Fibroblast of skin of left quadriceps (primary cell): ENCODE measurements at regions not wholly inside any gene's neighbourhood (a gene's known extent, or its start where the extent isn't known, plus 50 kb on each side); places are given as distances from the start of the nearest gene placed in this dataset.
A peak's percentile ranks its signal among the peaks of the same experiment; 100 is the strongest.

Source experiments
- DNase-seq, 2 experiments: peaks; one replicate each; pipeline ENCODE4 v3.0.0-alpha.2; 2013; ENCODE audit warnings: low read depth in 2 of 2

DNA sequence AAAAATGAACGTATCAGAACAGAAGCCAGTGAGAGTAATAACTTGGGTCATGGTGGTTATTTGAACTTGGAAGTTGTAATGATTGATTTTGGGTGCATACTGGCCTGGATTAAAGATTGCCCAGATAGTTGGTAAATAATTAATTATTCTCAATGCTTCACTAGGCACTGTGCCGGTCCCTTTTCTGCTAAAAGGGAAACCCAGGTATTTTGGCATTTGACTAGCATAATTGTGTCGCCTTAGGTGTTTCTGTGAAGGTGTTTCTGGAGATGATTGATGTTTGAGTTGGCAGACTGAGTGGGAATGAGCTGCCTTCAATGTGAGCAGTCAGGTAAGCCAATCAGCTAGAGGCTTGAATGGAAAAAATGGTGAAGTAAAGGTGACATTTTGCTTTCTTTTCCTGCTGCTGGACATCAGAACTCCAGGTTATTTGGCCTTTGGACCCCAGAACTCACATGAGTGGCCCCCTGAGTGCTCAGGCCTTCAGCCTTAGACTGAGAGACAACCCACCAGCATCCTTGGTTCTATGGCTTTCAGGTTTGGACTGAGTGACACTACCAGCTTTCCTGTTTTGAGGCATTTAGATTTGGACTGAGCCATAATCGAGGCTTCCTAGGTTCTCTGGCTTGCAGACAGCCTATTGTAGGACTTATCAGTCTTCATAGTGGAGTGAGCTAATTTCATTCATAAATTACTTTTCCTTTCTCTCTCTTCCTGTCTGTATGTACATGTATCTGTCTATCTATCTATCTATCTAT is 120.7 kb upstream of the PAPPA start:
- no peak for DNase-seq

DNA sequence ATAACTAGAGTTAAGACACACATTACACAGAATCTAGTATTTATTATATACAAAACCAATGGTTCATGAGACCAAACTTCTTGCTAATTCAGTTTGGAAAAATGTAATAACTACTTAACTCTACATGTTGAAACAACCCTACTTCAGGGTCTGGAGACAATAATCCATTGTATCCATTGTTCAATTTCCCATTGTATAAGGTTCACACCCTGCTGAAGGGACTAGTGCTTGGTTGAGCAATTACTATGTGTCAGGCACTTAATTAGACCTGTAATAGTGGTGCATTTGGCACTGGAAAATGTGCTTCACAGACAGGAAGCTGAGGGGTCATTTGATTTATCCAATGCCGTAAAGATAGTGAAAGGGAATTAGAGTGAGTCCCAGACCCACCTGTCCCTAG is 114.3 kb upstream of the PAPPA start:
- DNase-seq, result no peak

DNA sequence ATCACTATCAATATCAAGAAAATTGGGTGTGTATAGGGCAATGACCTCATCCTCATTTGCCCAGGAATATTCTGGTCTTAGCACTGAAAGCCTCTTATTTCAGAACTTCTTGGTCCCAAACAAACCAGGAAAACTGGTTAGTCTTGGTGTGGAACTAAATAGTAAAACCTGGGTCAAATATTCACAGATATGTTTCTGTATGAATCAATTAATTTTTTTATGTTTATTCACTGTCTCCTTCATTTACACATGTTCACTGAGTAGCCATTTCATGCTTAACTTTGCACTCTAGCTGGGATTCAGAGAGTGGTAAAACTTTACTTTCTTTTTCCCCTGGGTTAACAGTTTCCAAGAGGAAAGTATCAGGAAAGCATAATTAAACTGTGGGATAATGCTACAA is 113.7 kb upstream of the PAPPA start:
- DNase-seq, result no peak

DNA sequence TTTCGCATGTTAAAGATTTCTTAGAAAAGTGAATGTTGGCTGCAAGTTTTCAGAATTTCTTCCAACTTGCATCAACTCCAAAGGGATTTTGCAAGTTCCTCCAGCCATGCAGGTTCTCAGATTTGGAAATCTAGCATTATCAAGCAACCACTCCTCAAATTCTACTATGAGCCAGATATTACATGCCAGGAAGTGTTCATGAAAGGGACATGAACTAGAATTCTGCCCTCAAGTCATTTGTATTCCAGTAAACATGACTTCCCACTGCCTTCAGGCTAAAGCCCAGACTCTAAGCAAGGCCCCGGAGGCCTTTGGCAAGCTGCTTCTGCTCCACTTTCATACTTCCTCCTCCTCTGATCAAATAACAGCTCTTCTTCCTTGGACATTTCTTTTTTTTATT is 111.3 kb upstream of the PAPPA start:
- no peak for DNase-seq

DNA sequence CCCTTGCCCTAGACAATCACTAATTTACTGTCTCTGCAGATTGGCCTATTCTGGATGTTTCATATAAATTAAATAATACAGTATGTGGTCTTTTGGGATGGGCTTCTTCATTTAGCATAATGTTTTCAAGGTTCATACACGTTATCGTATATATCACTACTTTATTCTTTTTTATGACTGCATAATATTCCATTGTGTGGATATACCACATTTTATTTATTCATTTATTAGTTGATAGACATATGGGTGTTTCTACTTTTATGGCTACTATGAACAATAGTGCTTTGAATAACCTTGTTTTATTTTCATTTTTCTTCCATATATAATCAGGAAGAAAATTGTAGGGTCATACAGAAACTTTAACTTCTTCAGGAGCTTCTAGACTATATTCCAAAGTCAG is 108.5 kb upstream of the PAPPA start:
- no peak for DNase-seq

DNA sequence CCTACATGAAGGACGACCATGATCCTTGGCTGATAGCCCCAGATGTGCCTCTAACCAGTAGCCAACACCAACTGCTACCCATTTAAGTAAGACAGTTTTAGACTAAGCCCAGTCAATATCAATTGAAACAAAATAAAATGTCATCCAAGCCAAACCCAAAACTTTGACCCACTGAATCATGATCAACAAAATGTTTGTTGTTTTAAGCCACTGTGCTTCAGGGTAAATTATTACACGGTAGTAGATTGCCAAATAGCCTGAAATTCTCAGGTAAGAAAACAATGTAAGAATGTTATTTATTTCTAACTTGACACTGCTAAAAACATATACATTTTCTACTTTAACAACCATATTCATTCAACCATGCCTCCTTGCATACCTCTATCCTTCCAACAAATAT is 105.5 kb upstream of the PAPPA start:
- DNase-seq, result no peak

DNA sequence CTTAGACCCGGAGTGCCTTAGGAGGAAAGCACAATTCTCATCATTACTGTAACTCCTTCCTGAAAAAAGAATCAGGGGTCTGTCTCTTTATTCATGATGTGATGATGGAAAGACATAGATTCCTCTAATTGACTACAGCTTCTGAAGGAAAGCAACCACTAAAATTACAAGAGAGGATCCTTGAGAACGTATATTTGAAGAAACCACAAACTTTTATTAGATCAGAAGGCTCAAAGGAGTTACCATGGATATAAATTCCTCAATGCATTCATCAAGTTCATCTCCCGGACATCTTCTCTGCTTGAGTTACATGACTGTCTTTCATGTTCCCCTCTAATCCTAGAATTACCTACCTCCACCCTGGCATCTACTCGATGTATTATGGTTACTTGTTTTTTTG is 104.1 kb upstream of the PAPPA start:
- DNase-seq, result peak; percentile 72

DNA sequence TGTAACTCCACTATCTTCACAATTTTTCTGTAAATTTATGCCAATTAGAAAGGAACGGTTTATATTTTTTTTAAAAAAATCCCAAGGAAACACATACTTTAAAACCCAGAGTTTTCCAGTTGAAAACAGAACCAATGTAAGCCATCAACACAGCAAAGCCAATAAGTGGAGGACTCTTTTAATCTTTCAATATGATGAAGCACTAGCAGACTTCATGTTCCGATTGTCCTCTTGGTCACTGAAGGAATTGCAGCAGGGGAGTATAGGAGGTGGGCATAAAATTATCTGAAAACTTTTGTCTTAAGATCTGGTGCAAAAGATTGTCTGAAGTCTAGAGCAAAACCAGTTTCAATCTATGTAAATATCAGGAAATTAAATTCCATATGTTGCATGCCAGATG is 102.1 kb upstream of the PAPPA start:
- no peak for DNase-seq

DNA sequence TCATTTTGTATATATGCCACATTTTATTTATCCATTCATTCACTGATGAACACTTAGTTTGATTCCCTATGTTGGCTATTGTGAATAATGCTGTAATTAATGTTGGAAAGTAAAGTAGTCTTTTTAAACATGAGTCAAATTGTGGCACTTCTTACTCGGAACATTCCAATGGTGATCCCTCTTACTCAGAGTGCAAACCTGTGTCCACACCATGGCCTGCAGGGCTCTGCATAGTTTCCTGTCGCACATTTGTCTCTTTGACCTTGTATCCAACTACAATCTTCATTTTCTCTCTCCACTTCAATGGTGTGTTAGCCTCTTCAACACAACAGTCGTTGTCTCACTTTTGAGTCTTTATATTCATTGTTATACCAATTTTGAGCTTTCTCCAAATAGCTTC is 98.1 kb upstream of the PAPPA start:
- DNase-seq, result no peak

DNA sequence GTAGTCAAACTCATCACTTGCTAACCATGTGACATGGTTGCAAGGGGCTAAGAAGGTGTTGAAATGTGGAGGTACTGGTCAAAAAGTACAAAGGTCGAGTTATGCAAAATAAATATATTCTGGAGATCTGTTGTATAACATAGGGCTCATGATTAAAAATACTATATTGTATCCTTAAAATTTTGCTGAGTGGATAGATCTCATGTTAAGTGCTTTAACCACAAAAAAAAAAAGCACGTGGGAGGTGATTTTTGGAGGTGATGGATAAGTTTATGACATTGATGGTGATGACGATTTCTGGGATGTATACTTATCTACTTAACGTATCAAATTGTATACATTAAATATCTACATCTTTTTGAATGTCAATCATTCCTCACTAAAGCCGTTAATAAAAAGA is 96.2 kb upstream of the PAPPA start:
- no peak for DNase-seq

DNA sequence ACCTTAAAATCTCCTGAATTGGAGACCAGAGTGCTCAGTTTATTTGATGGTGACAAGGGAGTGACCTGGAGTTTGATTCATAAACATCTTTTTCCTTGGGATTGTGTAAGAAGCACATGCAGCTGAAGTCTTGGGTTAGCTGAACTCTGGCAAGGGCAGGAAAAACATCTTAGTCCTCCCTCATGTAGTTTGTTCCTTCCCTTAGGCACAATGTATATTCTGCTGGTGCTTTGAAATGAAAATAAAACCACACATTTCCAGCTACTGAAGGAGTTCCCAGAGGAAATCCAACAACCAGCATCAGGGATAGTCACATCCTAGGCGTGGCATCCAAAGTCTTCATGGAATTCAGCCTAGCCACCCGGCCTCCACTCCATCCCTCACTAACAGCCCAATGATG is 95.2 kb upstream of the PAPPA start:
- DNase-seq, result no peak

DNA sequence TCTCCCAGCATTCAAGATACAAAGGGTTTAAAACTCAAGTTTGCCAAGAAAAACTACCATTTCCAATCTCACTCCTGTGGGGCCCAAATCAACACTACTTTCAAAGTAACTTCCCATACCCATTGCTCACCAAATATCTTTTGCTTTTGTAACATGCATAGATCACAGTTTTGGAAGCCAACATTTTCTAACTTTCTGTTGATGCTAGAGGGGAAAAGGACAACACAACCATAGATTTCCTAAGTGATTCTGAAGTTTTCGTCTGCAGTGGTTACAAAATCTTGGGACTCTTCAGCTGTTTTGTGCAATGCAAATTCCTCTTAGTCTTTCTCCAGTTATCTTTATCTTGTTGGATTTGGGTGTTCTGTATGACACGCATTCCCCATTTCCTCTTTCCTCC is 94.1 kb upstream of the PAPPA start:
- DNase-seq, result peak; percentile 22 to 24

DNA sequence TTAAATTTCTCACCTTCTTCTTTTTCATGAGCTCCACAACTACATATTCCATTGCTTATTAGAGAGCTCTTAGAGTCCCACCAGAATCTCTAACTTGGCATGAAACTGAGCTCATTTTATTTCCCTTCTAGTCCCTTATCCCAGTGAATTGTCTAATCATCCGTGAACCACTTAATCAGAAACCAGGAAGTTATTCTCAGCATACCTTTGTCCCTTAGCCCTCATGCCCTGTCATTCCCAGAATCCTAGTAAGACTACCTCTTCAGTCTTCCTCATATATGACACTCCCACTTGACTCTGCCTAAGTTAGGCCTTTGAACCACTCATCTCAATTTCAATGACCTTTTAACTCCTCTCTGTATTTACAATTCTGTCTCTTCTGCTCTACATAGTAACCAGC is 93.0 kb upstream of the PAPPA start:
- DNase-seq, result no peak

DNA sequence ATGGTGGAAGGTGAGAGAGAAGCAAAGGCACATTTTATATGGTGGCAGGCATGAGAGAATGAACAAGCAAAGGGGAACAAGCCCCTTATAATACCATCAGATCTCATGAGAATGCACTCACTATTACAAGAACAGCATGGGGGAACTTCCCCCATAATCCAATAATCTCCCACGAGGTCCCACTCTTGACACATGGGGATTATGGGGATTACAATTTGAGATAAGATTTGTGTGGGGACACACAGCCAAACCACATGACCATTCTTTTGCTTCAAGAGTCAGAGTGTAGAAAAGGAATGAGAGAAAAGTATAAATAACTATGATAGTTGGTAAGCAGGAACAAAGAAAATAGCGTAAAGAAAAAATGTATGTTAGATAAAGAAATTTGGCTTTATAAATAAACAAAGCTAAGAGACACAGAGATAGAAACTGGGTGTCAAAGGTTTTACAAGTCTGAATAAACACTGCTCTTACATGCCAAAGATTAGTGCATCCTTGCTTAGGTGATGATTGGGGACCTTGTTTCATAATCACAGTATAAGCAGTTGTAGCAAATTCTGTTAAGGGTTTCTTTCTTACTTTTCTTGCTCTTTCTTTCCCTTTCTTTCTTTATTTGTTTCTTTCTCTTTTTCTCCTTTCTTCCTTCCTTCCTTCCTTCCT is 91.9 kb upstream of the PAPPA start:
- no peak for DNase-seq

DNA sequence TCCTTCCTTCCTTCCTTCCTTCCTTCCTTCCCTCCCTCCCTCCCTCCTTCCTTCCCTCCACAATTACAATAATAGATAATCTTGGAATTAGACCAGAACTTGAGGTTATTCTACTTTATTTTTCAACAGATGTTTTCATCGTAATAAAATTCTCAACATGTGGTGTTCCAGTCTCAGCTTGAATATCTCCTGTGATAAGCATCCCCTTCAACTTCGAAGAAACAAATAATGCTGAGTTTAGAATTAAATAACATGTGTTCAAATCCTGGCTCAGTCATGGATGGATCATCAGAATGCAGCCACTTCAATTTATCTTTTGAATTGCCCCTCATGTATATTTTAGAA is 91.4 kb upstream of the PAPPA start:
- DNase-seq, result no peak

DNA sequence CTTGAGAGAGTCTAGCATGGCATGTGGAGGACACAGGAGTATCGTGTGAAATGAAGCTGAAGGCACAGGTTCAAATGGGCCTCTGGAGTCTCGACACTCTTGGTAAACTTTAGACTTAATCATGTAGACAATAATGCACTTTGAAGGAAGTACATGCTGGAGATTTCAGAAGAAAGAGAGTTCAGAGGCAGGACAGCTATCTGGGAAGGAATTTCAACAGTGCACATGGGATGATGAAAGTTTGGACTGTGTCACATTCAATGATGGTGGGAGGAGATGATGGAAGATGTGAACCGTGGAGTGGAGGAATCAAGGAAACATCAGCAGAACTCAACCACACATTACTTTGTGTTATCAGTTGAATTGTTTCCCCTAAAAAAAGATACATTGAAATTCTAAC is 88.6 kb upstream of the PAPPA start:
- DNase-seq, result no peak

DNA sequence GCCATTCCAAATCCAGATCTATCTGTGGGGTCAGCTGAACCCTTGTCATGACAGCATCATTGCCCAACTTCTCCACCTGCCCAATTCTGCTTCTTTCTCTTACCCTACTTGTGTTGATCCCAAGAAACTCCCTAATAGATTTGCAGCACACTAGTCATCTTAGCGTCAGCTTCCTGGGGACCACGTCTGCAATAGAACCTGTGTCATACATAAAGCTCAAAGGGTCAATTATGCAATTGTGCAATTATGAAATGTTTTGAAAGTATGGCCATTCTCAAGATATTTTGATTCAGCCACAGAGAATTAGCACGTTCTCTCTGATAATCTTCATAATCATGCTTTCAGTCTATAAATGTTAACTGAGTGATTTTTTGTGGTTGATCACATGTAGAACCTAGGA is 87.4 kb upstream of the PAPPA start:
- no peak for DNase-seq

DNA sequence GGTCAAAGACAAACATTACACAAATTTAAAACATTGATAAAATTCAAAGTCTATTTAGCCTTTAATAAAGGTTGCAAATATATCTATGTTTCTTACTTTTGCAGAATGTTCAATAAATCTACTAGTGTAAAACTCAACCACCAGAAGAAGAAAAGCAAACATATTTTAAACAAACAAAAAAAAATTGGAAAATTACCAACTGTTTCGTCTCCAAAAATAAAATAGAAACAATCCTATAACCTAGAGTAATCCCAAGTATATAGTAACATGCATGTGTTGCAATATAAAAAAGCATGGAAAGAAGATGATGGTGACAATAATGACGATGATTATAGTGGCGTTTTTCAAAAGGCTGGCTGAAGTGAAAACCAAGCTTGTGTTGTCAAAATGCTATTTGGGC is 86.0 kb upstream of the PAPPA start:
- DNase-seq, result no peak

DNA sequence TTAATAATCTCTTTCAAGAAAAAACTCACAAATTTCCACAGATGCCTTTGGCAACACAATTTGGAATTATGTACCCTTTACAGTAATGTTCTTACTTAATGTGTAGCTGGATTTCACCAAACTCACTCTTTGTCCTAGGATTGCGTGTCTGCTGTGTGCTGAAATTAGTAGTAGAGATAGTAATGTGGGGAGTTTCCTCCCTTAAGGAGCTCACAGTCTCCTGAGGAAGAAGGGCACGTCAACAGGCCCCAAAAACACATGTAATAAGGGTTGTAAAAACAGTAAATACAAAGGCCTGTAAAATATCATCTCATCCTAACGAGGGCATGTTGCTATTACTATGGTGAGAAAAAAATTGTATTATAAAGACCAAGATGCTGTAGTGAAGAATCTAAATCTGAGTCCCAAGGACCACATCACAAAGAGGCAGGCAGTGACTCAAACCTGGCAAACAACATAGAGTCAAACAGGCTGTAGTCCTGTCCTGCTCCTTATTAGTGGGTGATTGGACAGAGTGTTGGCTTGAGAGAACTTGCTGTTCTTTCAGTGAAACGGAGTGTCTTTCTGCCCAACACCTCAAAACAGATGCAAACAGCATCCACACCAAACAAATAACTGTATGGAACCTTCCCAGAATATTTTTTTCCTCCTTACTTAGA is 83.2 kb upstream of the PAPPA start:
- DNase-seq, result no peak

DNA sequence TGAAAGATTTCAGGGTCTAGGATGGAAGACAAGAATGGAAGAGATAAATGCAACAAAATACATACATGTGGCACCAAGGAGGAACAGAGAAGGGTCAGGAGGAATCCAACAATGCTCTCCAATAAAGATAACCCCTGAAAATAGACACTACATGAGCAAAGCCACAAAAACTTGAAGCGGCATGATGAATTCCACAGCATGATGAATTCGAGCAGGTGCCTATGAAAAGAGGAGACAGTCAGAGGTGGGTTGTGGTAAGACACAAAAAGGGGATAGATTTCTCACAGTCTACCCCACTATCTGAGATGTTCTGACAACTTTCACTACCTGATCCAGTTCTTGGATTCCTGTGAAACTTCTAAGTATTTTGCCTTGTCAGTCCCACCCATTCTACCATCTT is 81.5 kb upstream of the PAPPA start:
- no peak for DNase-seq

DNA sequence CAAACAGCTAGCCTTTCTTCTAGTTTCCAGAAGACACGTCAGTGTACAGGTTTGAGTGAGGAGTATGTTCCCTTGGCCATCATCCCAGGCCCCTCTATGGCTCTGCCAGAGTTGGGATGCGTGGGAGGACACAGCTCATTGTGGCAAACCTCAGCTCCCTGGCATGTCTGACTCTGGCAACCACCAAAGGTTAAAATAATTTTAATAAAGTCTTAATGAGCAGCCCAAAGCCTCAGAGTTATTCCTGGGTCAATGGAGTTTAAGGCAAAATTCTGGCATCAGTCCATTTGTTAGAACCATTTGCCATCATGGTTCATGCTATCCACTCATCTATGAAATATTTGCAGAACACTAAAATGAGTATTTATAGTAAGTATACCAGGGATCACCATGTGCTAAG is 79.8 kb upstream of the PAPPA start:
- no peak for DNase-seq

DNA sequence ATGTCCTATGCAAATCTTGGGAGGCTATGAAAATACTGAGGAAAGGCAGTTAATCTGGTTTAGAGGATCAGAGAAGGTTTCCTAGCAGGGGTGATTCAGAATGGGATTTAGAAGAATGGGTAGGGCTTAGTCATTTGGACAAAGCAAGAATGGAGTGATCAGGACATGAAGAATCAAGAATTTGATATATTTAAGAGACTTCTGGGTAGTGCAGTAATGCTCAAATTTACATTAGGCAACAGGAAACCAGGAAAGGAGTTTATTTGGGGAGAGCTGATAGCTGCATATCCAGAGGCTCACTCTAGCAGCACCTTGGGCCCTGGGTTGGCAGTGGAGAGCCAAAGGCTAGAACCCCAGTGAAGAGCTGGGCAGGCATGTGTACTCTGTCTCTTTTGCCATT is 78.9 kb upstream of the PAPPA start:
- no peak for DNase-seq

DNA sequence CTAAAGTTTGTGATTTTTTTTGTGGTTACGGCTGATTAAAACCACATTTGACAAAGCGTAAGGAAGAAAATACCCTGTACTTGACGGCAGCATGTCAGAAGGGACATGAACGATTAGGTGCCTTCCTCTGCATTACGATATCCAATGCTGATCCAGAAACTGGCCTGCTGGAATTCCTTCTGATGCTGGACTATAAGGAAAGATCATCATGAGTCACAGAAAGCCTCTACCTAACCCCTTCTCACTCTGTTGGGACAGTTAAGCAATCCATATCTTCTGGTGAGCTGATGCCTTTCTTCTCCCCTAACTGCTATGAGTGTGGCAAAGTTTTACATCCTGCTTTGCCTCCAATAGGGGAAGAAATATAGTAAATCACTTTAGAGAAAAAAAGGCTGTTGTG is 78.4 kb upstream of the PAPPA start:
- DNase-seq, result peak; percentile 87 to 90

DNA sequence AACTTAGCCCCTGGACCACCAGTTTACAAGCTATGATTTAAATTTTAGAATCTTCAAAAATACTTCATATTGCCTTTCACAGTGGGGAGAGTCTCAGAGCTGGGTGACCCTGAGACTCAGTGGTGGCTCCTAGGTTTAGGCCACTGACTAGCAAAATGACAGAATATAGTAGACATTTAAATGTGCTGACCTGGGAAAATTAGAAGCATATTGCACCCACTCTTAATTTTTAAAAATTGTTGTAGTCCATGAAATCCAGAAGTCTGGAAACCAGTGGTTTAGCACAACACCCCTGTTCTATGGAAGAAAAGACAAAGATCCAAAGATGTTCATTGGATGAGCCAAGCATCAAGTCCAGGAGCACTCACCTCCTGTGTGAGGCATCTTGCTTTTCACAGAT is 75.0 kb upstream of the PAPPA start:
- DNase-seq, result no peak
